HG03571 (cell line): ENCODE measurements at regions not wholly inside any gene's neighbourhood (a gene's known extent, or its start where the extent isn't known, plus 50 kb on each side); places are given as distances from the start of the nearest gene placed in this dataset.

Source experiments
- ATAC-seq: cut with Tn5 transposase; IDR thresholded peaks from one replicate; pipeline ENCODE4 v1.9.1; 2021; ENCODE audit not compliant: unreplicated experiment

- ATAC-seq: no peak
Observed at GRCh38 chr18:27899893-27900292, 277.0 kb downstream of the CDH2 start.

GRCh38 chr18:27894746-27895145 is 282.2 kb downstream of the CDH2 start:
- no peak for ATAC-seq

GRCh38 chr18:27887711-27888495 is 289.0 kb downstream of the CDH2 start:
- no peak for ATAC-seq

GRCh38 chr18:27887287-27887686 is 289.6 kb downstream of the CDH2 start:
- ATAC-seq: no peak

GRCh38 chr18:27879540-27879939 is 297.4 kb downstream of the CDH2 start:
- ATAC-seq: no peak

- ATAC-seq: no peak
Observed at GRCh38 chr18:27871726-27872125, 305.2 kb downstream of the CDH2 start.

GRCh38 chr18:27869735-27870134 is 307.2 kb downstream of the CDH2 start:
- ATAC-seq: no peak

GRCh38 chr18:27865431-27865830 is 311.5 kb downstream of the CDH2 start:
- no peak for ATAC-seq

GRCh38 chr18:27863780-27864430 is 313.0 kb downstream of the CDH2 start:
- ATAC-seq: no peak

- ATAC-seq: no peak
Observed at GRCh38 chr18:27862041-27862682, 314.8 kb downstream of the CDH2 start.

- ATAC-seq: no peak
Observed at GRCh38 chr18:27861539-27861938, 315.4 kb downstream of the CDH2 start.

GRCh38 chr18:27860701-27861107 is 316.2 kb downstream of the CDH2 start:
- ATAC-seq: no peak

GRCh38 chr18:27860011-27860410 is 316.9 kb downstream of the CDH2 start:
- no peak for ATAC-seq

- no peak for ATAC-seq
Observed at GRCh38 chr18:27856820-27857219, 320.1 kb downstream of the CDH2 start.

GRCh38 chr18:27855486-27855885 is 321.4 kb downstream of the CDH2 start:
- ATAC-seq: no peak

GRCh38 chr18:27854631-27855030 is 322.3 kb downstream of the CDH2 start:
- no peak for ATAC-seq

- no peak for ATAC-seq
Observed at GRCh38 chr18:27848336-27848735, 328.6 kb downstream of the CDH2 start.

GRCh38 chr18:27847412-27847811 is 329.5 kb downstream of the CDH2 start:
- no peak for ATAC-seq

- no peak for ATAC-seq
Observed at GRCh38 chr18:27845897-27846296, 331.0 kb downstream of the CDH2 start.

- ATAC-seq: no peak
Observed at GRCh38 chr18:27843783-27844777, 332.9 kb downstream of the CDH2 start.

- ATAC-seq: no peak
Observed at GRCh38 chr18:27839141-27839540, 337.8 kb downstream of the CDH2 start.
